Natural killer cell (primary cell): ENCODE measurements at regions not wholly inside any gene's neighbourhood (a gene's known extent, or its start where the extent isn't known, plus 50 kb on each side); places are given as distances from the start of the nearest gene placed in this dataset.

Source experiments
- ATAC-seq, 3 donors: fragments of 150-1000 bp in 2 of 3; fragments of 200-7000 bp in 1 of 3; cut with Tn5 transposase; 1 replicate in 1 of 3; 2 replicates in 2 of 3; pipeline ENCODE4 v1.10.0; 2021; ENCODE audit warnings: mild to moderate bottlenecking in 2 of 3, moderate library complexity in 2 of 3
- DNase-seq, 2 donors: peaks; one replicate each; pipeline versions ENCODE4 v3.0.0 to v3.0.0-alpha.2; 2013 to 2021; ENCODE audit warnings: mixed read lengths in 1 of 2
- H3K27ac ChIP-seq: one replicate; pipeline ENCODE4 v1.5.1; 2013; ENCODE audit warnings: mild to moderate bottlenecking, low read length
- H3K27me3 ChIP-seq: one replicate; pipeline ENCODE4 v1.6.1; 2013; ENCODE audit warnings: low read length; ENCODE audit not compliant: control insufficient read depth, insufficient read depth
- H3K36me3 ChIP-seq: one replicate; pipeline ENCODE4 v1.6.1; 2013; ENCODE audit warnings: low read length; ENCODE audit not compliant: control insufficient read depth, insufficient read depth
- H3K4me1 ChIP-seq: one replicate; pipeline ENCODE4 v1.6.1; 2013; ENCODE audit warnings: low read length; ENCODE audit not compliant: control insufficient read depth, insufficient read depth
- H3K4me3 ChIP-seq: one replicate; pipeline ENCODE4 v1.5.1; 2013; ENCODE audit warnings: low read length
- H3K9me3 ChIP-seq: one replicate; pipeline ENCODE4 v1.6.1; 2013; ENCODE audit warnings: low read length; ENCODE audit not compliant: control insufficient read depth, insufficient read depth
- H3K27ac Mint-ChIP-seq, 2 donors: one replicate each; pipeline ENCODE4 v1.8.0; 2022; ENCODE audit warnings: mild to moderate bottlenecking in 2 of 2, mixed read lengths in 2 of 2, moderate library complexity in 1 of 2
- H3K27me3 Mint-ChIP-seq, 2 donors: one replicate each; pipeline ENCODE4 v1.8.0; 2022; ENCODE audit warnings: low read depth in 2 of 2, mixed read lengths in 2 of 2
- H3K36me3 Mint-ChIP-seq: one replicate; pipeline ENCODE4 v1.8.0; 2022; ENCODE audit warnings: mixed read lengths
- H3K4me1 Mint-ChIP-seq, 2 donors: one replicate each; pipeline ENCODE4 v1.8.0; 2022; ENCODE audit warnings: mixed read lengths in 2 of 2
- H3K4me3 Mint-ChIP-seq: one replicate; pipeline ENCODE4 v1.8.0; 2022; ENCODE audit warnings: mild to moderate bottlenecking, moderate library complexity, mixed read lengths
- H3K9me3 Mint-ChIP-seq, 2 donors: one replicate each; pipeline ENCODE4 v1.8.0; 2022; ENCODE audit warnings: mixed read lengths in 2 of 2
- WGBS: methylation state at CpG from one replicate; pipeline ENCODE4 v1.1.7; 2013; ENCODE audit warnings: missing lambda C conversion rate; ENCODE audit not compliant: insufficient coverage; 5-methylcytosine and 5-hydroxymethylcytosine counted together
- intact Hi-C: fragments of 100-400 bp; cut with micrococcal nuclease; formaldehyde crosslinking; loops from one replicate; pipeline ENCODE4 v1.14.2; 2022
- TF ChIP-seq, protein P1 (sequence below): fragments of 200-600 bp; IDR thresholded peaks from one replicate; pipeline ENCODE4 v1.8.0; 2022; ENCODE audit warnings: antibody characterized with exemption

DNA sequence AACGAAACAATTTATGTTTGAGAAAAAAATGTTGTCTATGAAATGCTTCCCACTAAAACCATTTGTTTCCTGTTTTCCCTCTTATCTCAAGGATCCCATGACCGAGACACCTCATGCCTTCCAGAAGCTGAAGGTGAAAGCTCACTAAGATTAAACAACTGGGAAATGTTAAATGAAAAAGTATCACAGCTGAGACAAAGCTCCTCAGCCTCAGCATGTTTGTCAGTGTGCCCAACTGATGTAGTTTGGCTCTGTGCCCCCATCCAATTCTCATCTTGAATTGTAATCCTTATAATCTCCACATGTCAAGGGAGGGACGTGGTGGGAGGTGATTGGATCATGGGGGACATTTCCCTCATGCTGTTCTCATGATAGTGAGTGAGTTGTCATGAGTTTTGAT, 327.3 kb downstream of the HTR7 start:
- Mint-ChIP-seq H3K9me3 (peaks cover 4 to 9% of the 10 kb centered on the region in 2 donors), H3K27ac (no peak overlapping the region), H3K4me3 (no peak overlapping the region), H3K27me3 (no peaks in the 10 kb centered on the region), H3K36me3 (no peaks in the 10 kb centered on the region), H3K4me1 (no peaks in the 10 kb centered on the region)
- ATAC-seq (no peak), DNase-seq (no peak)
- no peak overlapping the region for H3K27ac ChIP-seq
- H3K4me1 ChIP-seq: no peaks in the 10 kb centered on the region
- intact Hi-C loops: no loop called here
- no peaks in the 10 kb centered on the region for H3K27me3 ChIP-seq
- WGBS: 0% methylated on average over 1 of the region's 3 CpGs
- H3K9me3 ChIP-seq: no peaks in the 10 kb centered on the region
- H3K36me3 ChIP-seq: no peaks in the 10 kb centered on the region
- no peak overlapping the region for H3K4me3 ChIP-seq
- TF ChIP-seq, protein P1, sequence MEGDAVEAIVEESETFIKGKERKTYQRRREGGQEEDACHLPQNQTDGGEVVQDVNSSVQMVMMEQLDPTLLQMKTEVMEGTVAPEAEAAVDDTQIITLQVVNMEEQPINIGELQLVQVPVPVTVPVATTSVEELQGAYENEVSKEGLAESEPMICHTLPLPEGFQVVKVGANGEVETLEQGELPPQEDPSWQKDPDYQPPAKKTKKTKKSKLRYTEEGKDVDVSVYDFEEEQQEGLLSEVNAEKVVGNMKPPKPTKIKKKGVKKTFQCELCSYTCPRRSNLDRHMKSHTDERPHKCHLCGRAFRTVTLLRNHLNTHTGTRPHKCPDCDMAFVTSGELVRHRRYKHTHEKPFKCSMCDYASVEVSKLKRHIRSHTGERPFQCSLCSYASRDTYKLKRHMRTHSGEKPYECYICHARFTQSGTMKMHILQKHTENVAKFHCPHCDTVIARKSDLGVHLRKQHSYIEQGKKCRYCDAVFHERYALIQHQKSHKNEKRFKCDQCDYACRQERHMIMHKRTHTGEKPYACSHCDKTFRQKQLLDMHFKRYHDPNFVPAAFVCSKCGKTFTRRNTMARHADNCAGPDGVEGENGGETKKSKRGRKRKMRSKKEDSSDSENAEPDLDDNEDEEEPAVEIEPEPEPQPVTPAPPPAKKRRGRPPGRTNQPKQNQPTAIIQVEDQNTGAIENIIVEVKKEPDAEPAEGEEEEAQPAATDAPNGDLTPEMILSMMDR: no peak

DNA sequence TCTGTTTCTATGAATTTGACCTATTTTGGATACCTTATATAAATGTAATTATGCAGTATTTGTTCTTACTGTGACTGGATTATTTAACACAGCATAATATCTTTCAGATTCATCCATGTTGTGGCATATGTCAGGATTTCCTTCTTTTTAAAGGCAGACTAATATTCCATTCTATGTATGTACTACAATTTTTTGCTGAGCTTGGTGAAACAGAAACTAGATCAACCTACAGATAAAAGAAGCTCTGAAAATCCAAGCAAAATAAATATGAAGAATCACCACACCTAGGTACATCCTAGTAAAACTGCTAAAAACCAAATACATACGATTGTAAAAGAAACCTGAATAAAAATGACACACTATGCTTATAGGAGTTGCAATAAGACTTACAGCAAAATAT, 300.5 kb downstream of the HTR7 start:
- Mint-ChIP-seq H3K36me3 (no peaks in the 10 kb centered on the region), H3K27me3 (no peaks in the 10 kb centered on the region)
- WGBS: no CpG with 5 or more reads among the region's 1 CpG

DNA sequence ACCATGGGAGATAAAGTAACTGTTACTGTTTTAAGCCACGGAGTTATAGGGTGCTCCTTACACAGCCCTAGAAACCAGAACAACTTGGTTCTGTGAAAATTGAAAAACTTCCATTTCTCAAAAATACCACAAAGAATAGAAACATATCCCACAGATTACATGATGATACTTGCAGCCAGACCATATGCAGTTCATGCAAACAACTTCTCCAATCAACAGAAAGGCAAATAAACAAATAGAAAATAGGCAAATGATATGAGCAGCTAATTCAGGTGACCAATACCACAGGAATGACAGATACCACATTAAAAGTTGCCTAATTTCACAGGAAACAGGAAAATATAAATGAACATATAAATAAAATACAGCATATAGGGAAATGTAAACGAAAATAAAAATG, 297.5 kb downstream of the HTR7 start:
- Mint-ChIP-seq H3K4me3 (no peak overlapping the region), H3K4me1 (no peaks in the 10 kb centered on the region), H3K27me3 (no peaks in the 10 kb centered on the region), H3K27ac (no peak overlapping the region), H3K36me3 (no peaks in the 10 kb centered on the region), H3K9me3 (peaks cover 0 to 9% of the 10 kb centered on the region in 2 donors)
- H3K9me3 ChIP-seq: no peaks in the 10 kb centered on the region
- TF ChIP-seq, protein P1: no peak
- 80% methylated on average over 1 of the region's 2 CpGs for WGBS
- H3K27ac ChIP-seq: no peak overlapping the region
- no peak for DNase-seq
- no peak overlapping the region for H3K4me3 ChIP-seq
- no peaks in the 10 kb centered on the region for H3K36me3 ChIP-seq
- H3K27me3 ChIP-seq: no peaks in the 10 kb centered on the region
- no peaks in the 10 kb centered on the region for H3K4me1 ChIP-seq
- no peak for ATAC-seq
- intact Hi-C loops: no loop called here

More for the DNA sequence above, 300.5 kb downstream of the HTR7 start:
- Mint-ChIP-seq H3K4me3 (no peak overlapping the region), H3K27ac (no peak overlapping the region), H3K4me1 (no peaks in the 10 kb centered on the region), H3K9me3 (peaks cover 7% of the 10 kb centered on the region in 2 donors)
- no peaks in the 10 kb centered on the region for H3K4me1 ChIP-seq
- H3K27ac ChIP-seq: no peak overlapping the region
- TF ChIP-seq, protein P1: no peak
- H3K4me3 ChIP-seq: no peak overlapping the region
- H3K9me3 ChIP-seq: no peaks in the 10 kb centered on the region
- no peaks in the 10 kb centered on the region for H3K27me3 ChIP-seq
- DNase-seq (no peak), ATAC-seq (no peak)
- no peaks in the 10 kb centered on the region for H3K36me3 ChIP-seq
- intact Hi-C loops: no loop called here

- no peaks in the 10 kb centered on the region for H3K36me3 Mint-ChIP-seq
- Histone ChIP-seq H3K4me1 (no peaks in the 10 kb centered on the region), H3K9me3 (no peaks in the 10 kb centered on the region), H3K36me3 (no peaks in the 10 kb centered on the region), H3K4me3 (no peak overlapping the region), H3K27me3 (no peaks in the 10 kb centered on the region), H3K27ac (no peak overlapping the region)
- no peak overlapping the region for H3K27ac Mint-ChIP-seq
- intact Hi-C loops: no loop called here
- no peak for DNase-seq
- H3K27me3 Mint-ChIP-seq: no peaks in the 10 kb centered on the region
- no peak for ATAC-seq
- H3K4me3 Mint-ChIP-seq: no peak overlapping the region
- TF ChIP-seq, protein P1: no peak
- WGBS: 75% methylated on average over 4 of the region's 4 CpGs
- peaks cover 0 to 11% of the 10 kb centered on the region in 2 donors for H3K9me3 Mint-ChIP-seq
- no peaks in the 10 kb centered on the region for H3K4me1 Mint-ChIP-seq
Measured at GRCh38 chr10:90561666-90562065, 296.2 kb downstream of the HTR7 start.
